ENCODE measurements at regions not wholly inside any gene's neighbourhood (a gene's known extent, or its start where the extent isn't known, plus 50 kb on each side); places are given as distances from the start of the nearest gene placed in this dataset.
"Not testable (repeated sequence)": the region's sequence is repeated elsewhere in the genome, so short reads cannot be mapped to it uniquely, and the experiment has no call there.

- H3K27ac Mint-ChIP-seq = no peak overlapping the region
- H3K36me3 Mint-ChIP-seq (ENCODE audit: insufficient read depth) = no peaks in the 10 kb centered on the region
- TF ChIP-seq, protein P1, sequence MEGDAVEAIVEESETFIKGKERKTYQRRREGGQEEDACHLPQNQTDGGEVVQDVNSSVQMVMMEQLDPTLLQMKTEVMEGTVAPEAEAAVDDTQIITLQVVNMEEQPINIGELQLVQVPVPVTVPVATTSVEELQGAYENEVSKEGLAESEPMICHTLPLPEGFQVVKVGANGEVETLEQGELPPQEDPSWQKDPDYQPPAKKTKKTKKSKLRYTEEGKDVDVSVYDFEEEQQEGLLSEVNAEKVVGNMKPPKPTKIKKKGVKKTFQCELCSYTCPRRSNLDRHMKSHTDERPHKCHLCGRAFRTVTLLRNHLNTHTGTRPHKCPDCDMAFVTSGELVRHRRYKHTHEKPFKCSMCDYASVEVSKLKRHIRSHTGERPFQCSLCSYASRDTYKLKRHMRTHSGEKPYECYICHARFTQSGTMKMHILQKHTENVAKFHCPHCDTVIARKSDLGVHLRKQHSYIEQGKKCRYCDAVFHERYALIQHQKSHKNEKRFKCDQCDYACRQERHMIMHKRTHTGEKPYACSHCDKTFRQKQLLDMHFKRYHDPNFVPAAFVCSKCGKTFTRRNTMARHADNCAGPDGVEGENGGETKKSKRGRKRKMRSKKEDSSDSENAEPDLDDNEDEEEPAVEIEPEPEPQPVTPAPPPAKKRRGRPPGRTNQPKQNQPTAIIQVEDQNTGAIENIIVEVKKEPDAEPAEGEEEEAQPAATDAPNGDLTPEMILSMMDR (IDR thresholded peaks at IDR 0.05; ENCODE audit: unreplicated experiment) = peak; percentile 90
- DNase-seq (ENCODE audit: low spot score, unreplicated experiment) = peak; percentile 59
- H3K4me3 Mint-ChIP-seq (ENCODE audit: low read depth) = no peak overlapping the region
- no peaks in the 10 kb centered on the region for H3K9me3 Mint-ChIP-seq (ENCODE audit: low read depth)
- no peaks in the 10 kb centered on the region for H3K4me1 Mint-ChIP-seq (ENCODE audit: low read depth)
- peaks cover 40% of the 10 kb centered on the region for H3K27me3 Mint-ChIP-seq
Observed at GRCh38 chr7:51430480-51431086, 114.0 kb upstream of the COBL start.

GRCh38 chr7:51428217-51428887 lies 111.7 kb upstream of the COBL start:
- TF ChIP-seq, protein P1 (IDR thresholded peaks at IDR 0.05; ENCODE audit: unreplicated experiment) = peak; percentile 62
- no peak for DNase-seq (ENCODE audit: low spot score, unreplicated experiment)
- H3K27ac Mint-ChIP-seq = no peak overlapping the region
- peaks cover 23% of the 10 kb centered on the region for H3K27me3 Mint-ChIP-seq
- no peak overlapping the region for H3K4me3 Mint-ChIP-seq (ENCODE audit: low read depth)
- H3K9me3 Mint-ChIP-seq (ENCODE audit: low read depth) = no peaks in the 10 kb centered on the region
- H3K4me1 Mint-ChIP-seq (ENCODE audit: low read depth) = no peaks in the 10 kb centered on the region
- H3K36me3 Mint-ChIP-seq (ENCODE audit: insufficient read depth) = no peaks in the 10 kb centered on the region

GRCh38 chr7:51426163-51426562 lies 109.6 kb upstream of the COBL start:
- H3K4me3 Mint-ChIP-seq (ENCODE audit: low read depth) = no peak overlapping the region
- H3K4me1 Mint-ChIP-seq (ENCODE audit: low read depth) = no peaks in the 10 kb centered on the region
- no peaks in the 10 kb centered on the region for H3K9me3 Mint-ChIP-seq (ENCODE audit: low read depth)
- peaks cover 27% of the 10 kb centered on the region for H3K27me3 Mint-ChIP-seq
- TF ChIP-seq, protein P1 (IDR thresholded peaks at IDR 0.05; ENCODE audit: unreplicated experiment) = no peak
- H3K27ac Mint-ChIP-seq = no peak overlapping the region
- DNase-seq (ENCODE audit: low spot score, unreplicated experiment) = no peak
- no peaks in the 10 kb centered on the region for H3K36me3 Mint-ChIP-seq (ENCODE audit: insufficient read depth)

- not testable (repeated sequence) for H3K4me1 Mint-ChIP-seq (ENCODE audit: low read depth); H3K27ac Mint-ChIP-seq; H3K27me3 Mint-ChIP-seq; H3K4me3 Mint-ChIP-seq (ENCODE audit: low read depth); H3K9me3 Mint-ChIP-seq (ENCODE audit: low read depth); DNase-seq (ENCODE audit: low spot score, unreplicated experiment); H3K36me3 Mint-ChIP-seq (ENCODE audit: insufficient read depth)
Observed at GRCh38 chr7:51409934-51410333, 93.3 kb upstream of the COBL start.

GRCh38 chr7:51397608-51398007 lies 81.0 kb upstream of the COBL start:
- H3K36me3 Mint-ChIP-seq (ENCODE audit: insufficient read depth); H3K4me3 Mint-ChIP-seq (ENCODE audit: low read depth); H3K27ac Mint-ChIP-seq; H3K9me3 Mint-ChIP-seq (ENCODE audit: low read depth); DNase-seq (ENCODE audit: low spot score, unreplicated experiment); H3K4me1 Mint-ChIP-seq (ENCODE audit: low read depth): not testable (repeated sequence)
- peaks cover 22% of the 10 kb centered on the region for H3K27me3 Mint-ChIP-seq

GRCh38 chr7:51393003-51393402 lies 76.4 kb upstream of the COBL start:
- H3K27ac Mint-ChIP-seq; H3K4me1 Mint-ChIP-seq (ENCODE audit: low read depth); H3K4me3 Mint-ChIP-seq (ENCODE audit: low read depth): not testable (repeated sequence)

DNA sequence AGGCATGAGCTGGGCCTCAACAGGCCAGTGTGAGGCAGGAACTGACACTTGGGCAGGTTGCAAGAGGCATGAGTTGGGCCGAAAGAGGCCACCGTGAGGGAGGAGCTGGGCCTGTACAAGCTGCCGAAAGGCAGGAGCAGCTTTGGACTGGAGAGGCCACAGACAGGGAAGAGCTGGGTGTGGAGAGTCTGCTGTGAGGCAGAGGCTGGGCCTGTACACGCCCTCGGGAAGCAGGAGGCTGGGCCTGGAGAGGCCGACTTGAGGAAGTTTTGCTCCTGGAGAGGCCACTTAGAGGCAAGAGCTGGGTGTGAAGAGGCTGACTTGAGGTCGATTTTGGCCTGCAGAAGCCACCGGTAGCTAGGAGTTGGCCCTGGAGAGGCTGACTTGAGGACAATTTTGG lies 73.3 kb upstream of the COBL start:
- not testable (repeated sequence) for H3K9me3 Mint-ChIP-seq (ENCODE audit: low read depth); DNase-seq (ENCODE audit: low spot score, unreplicated experiment); H3K4me3 Mint-ChIP-seq (ENCODE audit: low read depth); H3K4me1 Mint-ChIP-seq (ENCODE audit: low read depth); H3K36me3 Mint-ChIP-seq (ENCODE audit: insufficient read depth); H3K27me3 Mint-ChIP-seq; H3K27ac Mint-ChIP-seq

More at GRCh38 chr7:51393003-51393402, 76.4 kb upstream of the COBL start:
- H3K27me3 Mint-ChIP-seq; DNase-seq (ENCODE audit: low spot score, unreplicated experiment); H3K9me3 Mint-ChIP-seq (ENCODE audit: low read depth); H3K36me3 Mint-ChIP-seq (ENCODE audit: insufficient read depth): not testable (repeated sequence)

DNA sequence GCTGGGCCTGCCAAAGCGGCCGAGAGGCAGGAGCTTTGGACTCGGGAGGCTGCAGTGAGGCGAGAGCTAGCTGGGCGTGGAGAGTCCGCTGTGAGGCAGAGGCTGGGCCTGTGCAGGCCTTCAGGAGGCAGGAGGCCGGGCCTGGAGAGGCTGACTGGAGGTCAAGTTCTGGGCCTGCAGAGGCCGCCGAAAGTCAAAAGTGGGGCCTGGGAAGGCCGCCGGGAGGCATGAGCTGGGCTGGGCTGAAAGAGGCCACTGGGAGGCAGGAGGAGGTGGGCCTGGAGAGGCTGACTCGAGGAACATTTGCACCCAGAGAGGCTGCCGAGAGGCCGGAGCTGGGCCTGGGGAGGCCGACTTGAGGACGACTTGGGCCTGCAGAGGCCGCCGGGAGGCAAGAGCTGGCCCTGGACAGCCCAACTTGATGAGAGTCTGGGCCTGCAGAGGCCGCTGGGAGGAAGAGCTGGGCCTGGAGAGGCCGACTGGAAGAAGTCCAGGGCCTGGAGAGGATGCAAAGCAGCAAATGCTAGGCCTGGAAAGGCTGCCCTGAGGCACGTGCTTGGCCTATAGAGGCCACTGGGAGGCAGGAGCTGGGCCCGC lies 72.7 kb upstream of the COBL start:
- H3K4me1 Mint-ChIP-seq (ENCODE audit: low read depth); H3K27ac Mint-ChIP-seq; H3K4me3 Mint-ChIP-seq (ENCODE audit: low read depth); H3K36me3 Mint-ChIP-seq (ENCODE audit: insufficient read depth); H3K27me3 Mint-ChIP-seq; DNase-seq (ENCODE audit: low spot score, unreplicated experiment); H3K9me3 Mint-ChIP-seq (ENCODE audit: low read depth): not testable (repeated sequence)

- H3K27ac Mint-ChIP-seq; H3K36me3 Mint-ChIP-seq (ENCODE audit: insufficient read depth); H3K4me3 Mint-ChIP-seq (ENCODE audit: low read depth); H3K4me1 Mint-ChIP-seq (ENCODE audit: low read depth); H3K9me3 Mint-ChIP-seq (ENCODE audit: low read depth); DNase-seq (ENCODE audit: low spot score, unreplicated experiment); H3K27me3 Mint-ChIP-seq: not testable (repeated sequence)
Observed at GRCh38 chr7:51388241-51388640, 71.6 kb upstream of the COBL start.

DNA sequence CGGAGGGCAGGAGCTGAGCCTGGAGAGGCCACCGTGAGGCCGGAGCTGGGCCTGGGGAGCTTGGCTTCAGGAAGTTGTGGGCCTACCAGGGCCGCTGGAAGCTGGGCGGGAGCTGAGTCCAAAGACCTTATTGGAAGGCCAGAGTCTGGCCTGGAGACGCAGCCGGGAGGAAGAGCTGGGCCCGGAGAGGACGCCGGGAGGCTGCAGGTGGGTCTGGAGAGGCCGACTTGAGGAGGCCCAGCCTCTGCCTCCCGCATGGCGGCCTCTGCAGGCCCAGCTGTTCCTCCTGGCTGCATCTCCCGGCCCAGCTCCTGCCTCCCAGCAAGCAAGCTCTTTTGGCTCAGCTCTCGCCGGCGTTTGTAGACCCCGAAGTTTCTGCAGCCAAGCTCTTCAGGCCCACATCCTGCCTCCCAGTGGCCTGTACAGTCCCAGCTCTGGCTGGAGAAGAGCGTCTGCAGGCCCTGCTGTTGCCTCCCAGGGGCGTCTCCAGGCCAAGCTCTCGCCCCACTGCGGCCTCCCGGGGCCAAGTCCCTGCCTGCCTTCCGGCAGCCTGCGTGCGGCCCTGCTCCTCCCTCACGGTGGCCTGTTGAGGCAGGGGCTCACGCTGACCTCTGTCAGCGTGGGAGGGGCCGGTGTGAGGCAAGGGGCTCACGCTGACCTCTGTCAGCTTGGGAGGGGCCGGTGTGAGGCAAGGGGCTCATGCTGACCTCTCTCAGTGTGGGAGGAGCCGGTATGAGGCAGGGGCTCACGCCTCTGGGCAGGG lies 70.4 kb upstream of the COBL start:
- not testable (repeated sequence) for H3K9me3 Mint-ChIP-seq (ENCODE audit: low read depth); H3K27ac Mint-ChIP-seq; H3K4me1 Mint-ChIP-seq (ENCODE audit: low read depth)

More for the DNA sequence above, 70.4 kb upstream of the COBL start:
- H3K27me3 Mint-ChIP-seq; DNase-seq (ENCODE audit: low spot score, unreplicated experiment); H3K4me3 Mint-ChIP-seq (ENCODE audit: low read depth); H3K36me3 Mint-ChIP-seq (ENCODE audit: insufficient read depth): not testable (repeated sequence)

Data from progenitor cell of endocrine pancreas (in vitro differentiated cells).